ENCODE measurements at regions not wholly inside any gene's neighbourhood (a gene's known extent, or its start where the extent isn't known, plus 50 kb on each side); places are given as distances from the start of the nearest gene placed in this dataset.
"Not testable (repeated sequence)": the region's sequence is repeated elsewhere in the genome, so short reads cannot be mapped to it uniquely, and the experiment has no call there.

DNA sequence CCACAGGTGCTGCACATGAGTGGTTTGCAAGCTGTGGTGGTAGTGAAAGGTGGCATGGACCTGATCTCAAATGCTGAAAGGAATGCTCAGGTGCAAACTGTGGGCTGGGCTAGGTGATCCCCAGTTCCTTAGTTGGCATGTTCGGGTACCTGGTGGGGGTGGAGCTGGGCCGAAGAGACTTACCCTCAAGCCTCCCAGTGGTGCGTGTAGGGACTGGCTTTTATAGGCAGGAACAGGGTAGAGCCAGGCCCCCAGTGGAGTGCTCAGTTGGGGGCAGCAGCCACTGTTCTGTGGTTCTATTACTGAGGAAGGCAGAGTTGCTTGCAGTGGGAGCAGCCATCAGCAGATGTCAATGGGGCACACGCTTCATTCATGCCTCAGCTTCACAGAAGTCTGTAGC lies 399.8 kb downstream of the HTR1B start:
- DNase-seq, result no peak

DNA sequence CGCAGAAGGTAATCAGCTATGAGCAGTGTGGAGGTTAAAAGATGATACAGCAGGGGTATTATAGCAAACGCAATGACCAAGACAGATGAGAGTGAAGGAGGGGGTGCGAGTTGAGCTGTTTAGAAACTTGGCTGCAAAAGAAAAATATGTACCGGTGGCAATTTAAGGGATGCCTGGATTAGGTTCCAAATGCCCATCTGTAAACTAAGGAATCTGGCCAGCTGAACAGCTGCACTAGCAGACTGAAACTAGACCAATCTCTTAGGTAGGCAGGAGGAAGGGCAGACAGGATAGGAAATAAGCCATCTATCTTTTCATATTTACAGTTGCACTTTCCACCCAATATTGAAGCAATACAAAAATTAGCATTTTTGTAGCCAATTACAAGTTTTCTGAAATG lies 407.6 kb downstream of the HTR1B start:
- no peak for DNase-seq

DNA sequence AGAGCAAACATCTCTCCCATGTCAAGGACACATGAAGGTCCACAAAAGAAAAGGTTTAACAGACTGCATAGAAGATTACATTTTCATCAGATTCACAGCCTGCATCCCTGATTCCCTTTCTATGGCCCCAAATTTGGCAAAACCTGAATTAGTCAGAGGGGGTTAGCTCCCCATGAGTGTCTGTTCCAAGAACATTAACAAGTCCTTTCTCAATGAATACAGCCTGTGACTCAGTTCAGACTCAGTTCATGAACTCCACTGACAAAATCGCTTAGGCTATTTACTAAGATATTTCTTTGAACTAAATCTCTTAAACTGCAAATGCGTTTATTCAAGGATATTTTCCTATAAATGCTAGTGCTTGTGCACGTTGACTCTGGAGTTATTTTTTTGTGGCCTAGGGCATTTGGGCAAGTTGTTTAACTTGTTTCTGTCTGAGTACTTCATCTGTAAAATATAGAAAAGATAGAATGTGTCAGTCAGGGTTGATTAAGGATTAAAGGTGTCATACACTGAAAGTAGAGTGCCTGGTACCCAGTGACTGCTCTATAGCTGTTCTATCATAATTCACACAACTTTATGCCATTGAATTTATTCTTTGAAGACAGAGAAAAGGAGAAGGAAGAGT lies 422.6 kb downstream of the HTR1B start:
- no peak for DNase-seq

DNA sequence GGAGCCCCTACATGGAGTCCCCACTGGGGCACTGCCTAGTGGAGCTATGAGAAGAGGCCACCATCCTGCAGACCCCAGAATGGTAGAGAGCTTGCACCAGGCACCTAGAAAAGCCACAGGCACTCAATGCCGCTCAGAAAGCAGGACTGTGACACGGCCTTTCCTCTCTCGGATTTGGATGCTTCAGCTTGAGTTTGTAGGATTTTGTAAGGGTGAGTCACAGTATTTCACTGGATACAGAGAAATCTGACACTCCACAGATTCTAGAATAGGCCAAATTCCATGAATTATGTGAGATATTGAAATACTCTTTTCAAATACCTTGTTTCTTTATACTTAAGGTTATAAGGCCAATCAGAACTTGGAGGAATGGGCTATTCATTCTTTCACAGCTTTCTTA lies 424.5 kb downstream of the HTR1B start:
- DNase-seq, result no peak

DNA sequence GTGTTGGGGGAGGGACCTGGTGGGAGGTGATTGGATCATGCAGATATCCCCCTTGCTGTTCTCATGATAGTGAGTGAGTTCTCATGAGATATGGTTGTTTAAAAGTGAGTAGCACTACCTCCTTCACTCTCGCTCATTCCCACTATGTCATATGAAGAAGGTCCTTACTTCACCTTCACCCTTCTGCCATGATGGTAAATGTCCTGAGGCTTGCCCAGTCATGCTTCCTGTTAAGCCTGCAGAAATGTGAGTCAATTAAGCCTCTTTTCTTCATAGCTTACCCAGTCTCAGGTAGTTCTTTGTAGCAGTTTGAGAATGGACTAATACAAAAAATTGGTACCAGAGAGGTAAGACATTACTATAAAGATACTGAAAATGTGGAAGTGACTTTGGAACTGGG lies 425.9 kb downstream of the HTR1B start:
- no peak for DNase-seq

DNA sequence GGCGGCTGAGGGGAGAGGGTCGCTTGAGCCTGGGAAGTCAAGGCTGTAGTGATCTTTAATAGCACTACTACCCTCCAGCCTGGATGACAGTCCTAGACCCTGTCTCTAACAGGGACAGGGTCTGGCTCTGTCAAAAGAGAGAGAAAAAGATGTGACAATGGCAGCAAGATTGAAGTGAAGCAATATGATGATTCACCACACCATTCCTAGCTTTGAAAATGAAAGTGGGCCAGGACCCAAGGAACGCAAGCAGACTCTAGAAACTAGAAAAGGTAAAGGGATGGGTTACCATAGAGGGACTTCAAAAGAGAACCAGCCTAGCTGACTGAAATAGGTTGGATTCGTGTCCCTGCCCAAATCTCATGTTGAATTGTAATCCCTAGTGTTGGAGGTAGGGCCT lies 426.9 kb downstream of the HTR1B start:
- DNase-seq, result no peak

DNA sequence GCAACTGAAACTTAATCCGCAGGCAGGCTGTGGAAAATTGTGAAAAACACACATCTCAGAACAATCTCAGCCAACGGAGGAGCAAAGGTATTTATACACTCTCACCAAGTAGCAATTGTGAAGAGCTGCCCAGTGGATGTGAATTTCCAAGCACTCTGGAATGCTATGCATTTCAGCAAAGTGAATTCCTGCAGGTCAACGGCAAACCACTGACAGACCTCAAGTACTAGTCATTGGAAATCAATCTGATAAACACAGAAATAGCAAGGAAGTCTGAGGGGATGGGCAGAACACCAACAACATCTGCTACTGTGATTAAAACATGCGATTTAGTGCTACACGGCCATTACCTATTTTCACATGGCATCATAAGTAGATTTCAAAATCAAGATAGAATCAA lies 429.1 kb downstream of the HTR1B start:
- DNase-seq, result no peak

DNA sequence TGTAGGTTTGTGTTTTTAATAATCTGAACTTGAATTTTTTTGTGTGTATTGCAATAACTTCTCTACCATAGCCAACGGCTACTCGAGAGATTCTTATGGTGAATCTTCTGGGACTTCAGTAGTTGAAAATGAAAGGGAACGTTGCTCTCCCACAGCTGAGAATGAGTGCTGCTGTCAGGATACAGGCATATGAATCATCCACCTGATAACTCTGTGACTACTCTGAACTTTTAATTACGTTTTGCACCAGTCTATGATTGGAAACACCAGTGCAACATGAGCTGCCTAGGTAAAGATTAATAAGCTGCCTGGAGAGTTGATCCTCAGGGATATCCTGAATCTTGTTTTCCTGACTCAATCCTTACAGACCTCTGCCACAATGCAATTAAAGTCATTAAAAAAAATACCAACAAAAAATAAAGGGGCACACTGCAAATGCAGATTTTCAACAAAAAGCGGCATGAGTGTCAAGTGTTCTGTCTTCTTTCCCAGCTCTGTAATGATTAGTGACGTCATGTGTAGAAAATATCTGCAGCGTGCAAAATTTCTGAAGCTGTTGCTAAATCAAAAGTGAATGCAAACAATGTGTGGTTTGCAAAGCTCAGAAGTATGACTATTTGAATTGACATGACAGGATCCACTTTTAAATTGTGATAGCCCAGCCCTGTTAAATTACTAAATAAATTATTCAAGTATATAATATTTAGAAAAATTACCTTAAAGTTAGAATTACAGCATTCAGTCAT lies 432.2 kb downstream of the HTR1B start:
- no peak for DNase-seq

DNA sequence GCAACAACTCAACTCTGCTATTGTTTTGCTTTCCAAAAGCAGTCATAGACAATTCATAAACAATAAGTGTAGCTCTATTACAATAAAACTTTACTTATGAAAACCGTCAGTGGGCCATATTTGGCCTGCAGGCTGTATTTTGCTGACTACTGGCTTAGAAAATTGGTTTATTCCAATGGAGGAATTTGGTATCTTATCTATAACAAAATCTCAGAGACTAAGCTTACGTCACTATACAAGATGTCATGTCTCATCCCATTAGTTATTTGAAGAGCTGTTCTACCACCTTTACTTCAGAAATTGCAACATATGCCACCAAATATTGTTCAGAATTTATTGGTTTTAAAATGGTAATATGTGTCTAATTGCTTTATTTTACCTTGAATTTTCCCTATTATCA lies 436.9 kb downstream of the HTR1B start:
- no peak for DNase-seq

DNA sequence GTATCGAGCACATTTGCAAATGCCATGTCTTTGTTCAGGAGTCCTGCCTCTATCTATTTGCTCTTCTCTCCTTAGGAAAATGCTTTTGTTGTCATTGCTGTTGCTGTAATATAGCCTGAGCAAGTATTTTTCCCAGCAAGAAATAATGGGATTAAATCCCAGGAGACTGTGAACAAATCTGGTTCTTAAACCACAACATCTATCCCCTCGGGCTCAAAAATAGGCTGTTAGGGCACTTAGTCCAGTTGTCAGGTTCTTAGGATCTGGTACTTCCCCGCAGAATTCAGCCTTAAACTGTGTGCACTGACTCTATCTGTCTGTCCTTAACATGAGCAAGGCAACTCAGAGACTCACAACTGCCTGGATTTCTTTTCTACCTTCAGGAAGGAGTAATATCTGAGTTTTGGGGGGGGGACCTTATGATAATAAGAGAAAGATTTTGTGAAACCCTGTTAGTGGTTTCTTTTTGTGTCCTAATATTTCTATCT lies 437.5 kb downstream of the HTR1B start:
- DNase-seq, result no peak

DNA sequence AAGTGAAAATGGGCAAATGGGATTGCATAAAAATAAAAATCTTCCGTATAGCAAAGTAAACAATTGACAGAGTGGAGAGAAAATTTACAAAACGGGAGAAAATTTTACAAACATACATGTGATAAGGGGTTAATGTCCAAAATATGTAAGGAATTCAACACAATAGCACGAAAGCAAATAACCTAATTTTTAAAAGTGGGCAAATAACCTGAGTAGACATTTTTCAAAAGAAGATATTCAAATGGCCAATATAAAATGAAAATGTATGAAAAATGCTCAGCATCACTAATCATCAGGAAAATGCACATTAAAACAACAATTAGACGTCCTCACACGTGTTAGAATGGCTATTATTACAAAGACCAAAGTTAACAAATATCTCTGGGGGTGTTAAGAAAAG lies 441.5 kb downstream of the HTR1B start:
- no peak for DNase-seq

DNA sequence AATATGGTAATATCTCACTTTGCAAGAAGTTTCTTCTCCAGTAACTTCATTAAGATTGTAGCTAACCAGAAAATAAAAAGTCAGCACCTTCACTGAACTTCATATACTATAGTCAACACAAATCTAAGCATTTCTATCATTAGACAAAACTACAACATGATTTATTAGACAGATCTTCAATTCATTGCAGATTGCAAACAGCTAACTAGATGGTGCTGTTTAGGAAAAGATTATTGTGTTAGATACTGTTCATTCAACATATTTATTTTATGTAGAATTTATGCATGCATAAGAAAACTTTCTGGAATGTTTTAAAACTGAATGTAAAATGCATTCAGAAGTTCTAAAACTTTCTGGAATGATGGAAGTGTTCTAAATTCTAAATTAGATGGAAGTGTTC lies 442.1 kb downstream of the HTR1B start:
- DNase-seq, result no peak

DNA sequence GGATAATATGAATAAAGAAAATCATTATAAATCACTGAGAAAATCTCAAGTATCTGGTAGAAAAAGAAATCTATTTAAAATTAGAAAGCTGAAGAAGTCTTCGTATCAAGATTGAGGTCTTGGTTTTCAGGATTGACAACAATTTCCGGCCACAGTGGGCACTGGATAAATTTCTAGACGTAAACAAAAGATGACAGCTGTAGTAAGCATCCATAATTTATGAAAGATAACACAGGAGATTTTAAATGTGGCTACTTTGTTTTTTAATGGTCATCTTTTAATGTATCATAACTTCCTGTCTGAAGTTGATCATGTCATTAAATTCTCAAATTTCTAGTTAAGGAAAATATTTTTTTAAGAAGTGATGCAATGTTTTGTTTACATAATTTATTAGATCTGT lies 444.2 kb downstream of the HTR1B start:
- no peak for DNase-seq

DNA sequence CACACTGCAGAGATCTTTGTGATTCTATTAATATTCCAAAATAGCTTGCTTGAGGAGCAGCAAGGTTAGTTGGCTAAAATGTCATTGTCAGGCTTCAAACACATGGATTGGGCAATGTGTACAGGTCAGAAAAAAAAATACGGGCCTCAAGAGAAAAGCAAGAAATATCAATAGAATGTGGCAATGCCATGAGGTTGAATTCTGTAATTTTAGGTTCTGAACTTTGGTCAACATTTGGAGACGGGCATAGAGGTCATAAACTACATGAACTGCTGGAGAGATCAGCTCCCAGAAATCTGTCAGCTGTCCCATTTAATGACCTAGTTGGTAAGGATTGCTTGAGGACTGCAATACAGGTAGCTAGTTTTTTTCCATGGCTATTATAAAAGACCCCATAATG lies 445.8 kb downstream of the HTR1B start:
- no peak for DNase-seq

DNA sequence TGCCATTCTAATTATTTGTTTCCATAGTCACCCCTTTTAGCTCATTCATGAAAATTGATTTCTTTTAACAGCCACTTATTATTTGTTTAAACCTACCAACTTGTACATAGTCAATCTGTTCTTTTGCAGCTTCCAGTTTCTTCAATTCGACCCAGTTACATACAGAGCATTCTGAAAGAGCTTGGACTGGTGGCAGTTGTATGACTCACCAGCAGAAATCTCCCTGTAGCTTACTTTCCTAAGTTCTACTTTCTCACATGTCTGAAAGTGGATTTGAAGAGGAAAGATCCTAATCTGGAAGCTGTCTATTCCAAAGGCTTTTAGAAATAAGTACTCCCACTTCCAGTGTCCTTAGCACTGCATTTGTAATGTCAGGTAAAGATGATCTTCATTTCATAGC lies 447.9 kb downstream of the HTR1B start:
- DNase-seq, result peak in 1 of 2 experiments; percentile 4

DNA sequence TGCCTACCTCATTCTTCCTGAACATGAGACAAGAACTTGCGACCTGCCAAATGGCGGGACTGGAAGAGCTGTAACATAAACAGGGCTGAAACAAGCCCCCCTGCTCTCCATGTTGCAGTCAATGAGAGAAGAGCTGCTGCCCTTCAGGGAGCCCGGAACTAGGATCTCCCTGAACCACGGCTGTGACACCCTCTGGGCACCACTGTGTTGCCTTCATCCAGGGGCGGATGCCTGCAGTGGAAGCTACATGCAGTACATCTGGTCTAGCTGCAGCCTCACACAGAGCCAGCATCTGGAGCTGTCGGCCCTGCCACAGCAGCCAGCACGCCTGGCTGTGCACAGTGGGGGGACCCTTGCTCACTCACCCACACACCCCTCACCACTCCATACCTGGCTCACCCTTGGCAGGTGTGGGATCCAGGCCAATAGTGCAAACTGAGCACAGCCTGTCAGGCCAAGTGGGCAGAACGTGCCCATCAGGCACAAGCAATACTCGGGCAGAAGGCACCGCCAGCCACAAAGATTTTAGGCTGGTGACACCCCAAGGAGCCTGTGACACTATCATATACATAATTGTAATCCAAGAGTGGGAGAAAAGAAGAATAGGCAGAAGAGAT lies 451.3 kb downstream of the HTR1B start:
- no peak for DNase-seq

DNA sequence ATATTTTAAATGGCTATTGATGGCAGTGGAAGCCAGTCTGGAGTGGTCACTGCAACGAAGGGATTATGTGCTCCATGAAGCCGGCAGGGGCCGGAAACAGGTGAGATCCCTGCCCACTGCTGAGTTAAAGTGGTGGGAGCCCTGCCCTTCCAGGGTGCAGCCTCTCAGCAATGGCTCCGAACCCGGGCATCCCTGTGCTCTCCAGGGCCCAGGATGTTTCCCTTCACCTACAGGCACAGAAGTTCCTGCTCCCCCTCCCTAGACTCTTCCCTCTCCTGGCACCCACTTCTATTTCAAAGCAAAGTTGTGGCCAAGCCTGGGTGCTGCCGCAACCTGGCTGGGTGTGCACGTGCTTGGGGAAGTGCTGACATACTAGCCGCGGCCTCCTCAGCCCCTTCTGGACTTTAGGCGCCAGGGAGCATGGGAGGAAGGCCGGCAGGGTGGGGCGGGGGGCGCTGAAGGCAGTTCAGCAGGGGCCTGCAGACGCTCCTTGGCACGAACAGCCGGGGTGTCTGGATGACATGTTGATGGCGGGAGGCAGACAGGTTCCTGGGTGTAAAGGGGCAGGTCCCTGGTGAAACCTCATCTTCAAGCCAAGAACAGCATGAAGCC lies 452.3 kb downstream of the HTR1B start:
- DNase-seq, result no peak

DNA sequence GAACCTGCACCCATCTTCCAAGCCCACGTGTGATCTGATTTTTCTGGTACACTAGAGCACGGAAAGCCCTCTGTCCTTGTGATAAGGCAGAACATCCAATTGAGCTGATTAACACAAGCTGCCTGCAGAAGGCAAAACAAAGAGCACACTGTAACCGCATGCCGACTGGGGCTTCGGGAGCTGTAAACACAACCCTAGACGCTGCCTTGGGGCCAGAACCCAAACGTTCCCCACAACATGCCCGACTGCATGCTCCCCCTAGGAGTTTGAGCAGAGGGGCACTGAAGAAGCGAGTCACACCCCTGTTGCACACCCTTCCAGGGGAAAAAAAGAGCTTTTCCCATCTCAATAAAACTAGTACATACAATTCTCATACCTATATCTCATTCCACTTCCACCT lies 470.7 kb downstream of the HTR1B start:
- DNase-seq, result no peak

DNA sequence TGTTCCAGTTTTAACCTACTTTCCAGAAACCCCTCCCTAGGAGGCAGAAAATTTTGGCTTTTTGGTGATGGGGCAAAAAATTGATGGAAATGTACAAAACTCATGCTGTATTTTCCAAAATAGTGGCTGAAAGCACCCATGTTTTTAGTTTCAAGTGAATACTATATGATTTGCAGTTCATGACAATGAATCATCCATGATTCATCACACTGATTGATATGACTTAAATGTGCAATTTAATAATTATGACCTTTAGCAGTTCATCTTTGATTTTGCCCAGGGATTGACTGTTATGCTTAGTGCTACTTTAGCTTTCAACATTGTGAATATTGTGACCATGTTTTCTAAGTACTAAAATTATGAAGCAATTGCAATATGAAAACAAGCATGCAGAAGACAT lies 478.7 kb downstream of the HTR1B start:
- no peak for DNase-seq

DNA sequence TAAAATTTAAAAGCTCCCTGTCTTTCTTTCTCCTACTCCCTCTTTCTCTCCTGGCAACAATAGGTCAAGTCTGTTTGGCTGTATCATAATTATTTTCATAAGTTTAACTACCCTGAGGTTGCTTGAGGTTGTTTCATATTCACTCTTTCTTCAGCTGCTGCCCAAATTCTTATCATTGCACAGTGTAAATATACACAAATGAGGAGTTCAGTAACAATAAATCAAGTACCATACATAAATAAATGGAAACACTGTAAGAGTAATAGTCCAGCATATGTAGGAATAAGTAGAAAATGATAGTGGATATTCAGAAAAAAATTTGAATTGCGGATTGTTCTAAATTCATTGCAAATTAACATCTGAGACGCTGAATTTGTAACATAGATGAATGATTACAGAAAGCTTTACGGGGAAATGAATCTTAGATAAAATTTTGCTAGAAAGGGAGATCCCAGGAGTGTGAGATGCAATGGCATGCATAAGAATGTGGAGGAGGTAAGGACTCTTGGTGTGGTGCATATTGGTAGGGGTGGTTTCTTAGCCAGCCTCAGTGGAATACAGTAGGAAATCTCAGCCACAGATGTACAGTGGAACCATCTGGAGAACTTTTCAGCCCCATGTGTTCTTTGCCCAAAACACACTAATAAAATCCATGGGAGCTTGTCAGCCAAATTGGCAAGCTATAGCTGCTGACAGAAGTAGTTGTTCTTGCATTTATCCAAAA lies 480.7 kb downstream of the HTR1B start:
- DNase-seq, result no peak

DNA sequence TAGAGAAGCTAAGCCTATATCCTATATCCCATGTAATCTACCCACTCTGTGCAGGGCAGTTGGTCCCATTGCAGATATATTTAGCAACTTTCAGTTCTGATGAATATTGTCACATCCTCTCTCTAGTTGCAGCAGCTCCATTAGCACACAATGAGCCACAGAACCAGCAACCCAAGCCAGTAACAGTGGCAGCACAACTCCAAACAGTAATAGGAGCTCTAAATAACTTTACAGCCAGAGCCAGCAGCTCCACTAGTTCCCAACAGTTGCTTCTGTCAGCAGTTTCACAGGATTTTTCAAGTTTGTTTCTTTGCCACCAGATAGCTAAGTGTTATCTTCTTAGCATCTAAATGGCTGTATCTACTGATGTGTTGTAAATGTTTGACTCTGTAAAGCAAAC lies 490.8 kb downstream of the HTR1B start:
- no peak for DNase-seq

DNA sequence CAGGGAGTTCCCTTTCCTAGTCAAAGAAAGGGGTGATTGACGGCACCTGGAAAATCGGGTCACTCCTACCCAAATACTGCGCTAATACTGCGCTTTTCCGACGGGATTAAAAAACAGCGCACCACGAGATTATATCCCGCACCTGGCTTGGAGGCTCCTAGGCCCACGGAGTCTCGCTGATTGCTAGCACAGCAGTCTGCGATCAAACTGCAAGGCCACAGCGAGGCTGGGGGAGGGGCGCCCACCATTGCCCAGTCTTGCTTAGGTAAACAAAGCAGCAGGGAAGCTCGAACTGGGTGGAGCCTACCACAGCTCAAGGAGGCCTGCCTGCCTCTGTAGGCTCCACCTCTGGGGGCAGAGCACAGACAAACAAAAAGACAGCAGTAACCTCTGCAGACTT lies 504.1 kb downstream of the HTR1B start:
- not testable (repeated sequence) for DNase-seq

Measured in Kasumi-1 (cell line).